HG02970 (cell line): ENCODE measurements at regions not wholly inside any gene's neighbourhood (a gene's known extent, or its start where the extent isn't known, plus 50 kb on each side); places are given as distances from the start of the nearest gene placed in this dataset.
"Not testable (repeated sequence)": the region's sequence is repeated elsewhere in the genome, so short reads cannot be mapped to it uniquely, and the experiment has no call there.

Experiments
- ATAC-seq: cut with Tn5 transposase; IDR thresholded peaks from one replicate; pipeline ENCODE4 v1.9.1; 2021; ENCODE audit warnings: mild to moderate bottlenecking, moderate library complexity, moderate number of reproducible peaks; ENCODE audit not compliant: unreplicated experiment, low FRiP score

GRCh38 chr3:15979900-15980299, 182.1 kb upstream of the ANKRD28 start:
- no peak for ATAC-seq

GRCh38 chr3:15982243-15982642, 184.5 kb upstream of the ANKRD28 start:
- no peak for ATAC-seq

- no peak for ATAC-seq
These were observed 185.0 kb upstream of the ANKRD28 start for GRCh38 chr3:15982667-15983196.

DNA sequence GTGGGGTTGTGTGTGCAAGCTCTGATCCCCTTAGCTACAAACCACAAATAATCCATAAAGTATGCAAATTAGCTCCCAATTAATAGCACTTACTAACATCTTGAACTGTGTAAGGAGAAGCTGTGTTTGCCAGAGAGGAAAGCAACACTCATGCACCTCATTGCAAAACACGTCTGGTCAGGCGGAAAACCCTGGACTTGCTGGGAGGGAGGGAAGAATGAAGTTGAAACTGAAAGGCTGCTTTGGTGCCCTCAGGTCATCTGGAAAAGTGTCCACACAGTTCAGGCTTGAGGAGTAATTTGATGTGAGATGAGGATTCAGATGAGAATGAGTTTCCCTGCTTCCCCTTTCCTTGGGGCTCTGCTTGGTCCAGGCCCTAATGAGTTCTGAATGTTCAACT, 185.5 kb upstream of the ANKRD28 start:
- ATAC-seq = no peak

GRCh38 chr3:15983693-15984092, 185.9 kb upstream of the ANKRD28 start:
- no peak for ATAC-seq

DNA sequence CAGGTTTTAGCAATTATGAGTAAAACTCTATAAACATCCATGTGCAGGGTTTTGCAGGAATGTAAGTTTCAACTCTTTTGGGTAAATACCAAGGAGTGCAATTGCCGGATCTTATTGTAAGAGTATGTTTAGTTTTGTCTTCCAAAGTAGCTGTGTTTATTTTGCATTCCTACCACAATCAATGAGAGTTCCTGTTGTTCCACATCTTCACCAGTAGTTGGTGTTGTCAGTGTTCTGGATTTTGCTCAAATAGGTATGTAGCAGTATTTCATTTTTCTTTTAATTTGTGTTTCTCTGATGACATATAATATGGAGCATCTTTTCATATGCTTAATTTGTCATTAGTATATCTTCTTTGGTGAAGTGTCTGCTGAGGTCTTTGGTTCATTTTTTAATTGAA, 185.1 kb upstream of the GALNT15 start:
- ATAC-seq = no peak

- not testable (repeated sequence) for ATAC-seq
These were observed 180.8 kb upstream of the GALNT15 start for GRCh38 chr3:15993660-15994059.

- not testable (repeated sequence) for ATAC-seq
These were observed 178.0 kb upstream of the GALNT15 start for GRCh38 chr3:15996496-15996895.

DNA sequence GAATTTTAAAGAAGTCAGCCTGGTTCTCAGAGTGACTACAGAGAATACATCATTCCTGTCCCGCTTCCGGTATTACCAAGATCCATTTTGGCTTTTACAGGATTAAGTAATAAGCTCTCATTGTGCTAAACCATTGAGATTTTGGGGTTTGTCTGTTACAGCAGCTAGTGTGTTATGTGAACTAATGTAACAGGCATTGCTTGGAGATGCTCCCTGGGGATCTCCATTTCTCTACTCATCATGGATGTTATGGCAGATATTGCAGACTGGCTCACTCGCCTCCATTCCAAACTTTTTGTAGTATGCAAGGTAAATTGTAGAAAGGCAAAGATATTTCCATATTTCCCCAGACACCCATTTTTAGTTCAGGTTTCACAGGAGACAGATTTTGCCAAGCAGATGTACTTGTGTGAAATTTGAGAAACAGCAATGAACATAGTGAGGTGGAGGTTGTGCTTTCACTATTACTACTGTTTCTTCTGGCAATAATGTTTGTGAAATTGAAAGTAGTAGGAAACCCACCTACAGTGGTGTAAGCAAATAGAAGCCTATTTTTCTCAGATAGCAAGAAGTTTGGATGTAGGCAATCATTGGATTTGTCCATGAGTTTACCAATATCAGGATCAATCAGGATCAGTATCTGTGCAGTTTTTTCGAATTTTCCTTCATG, 177.1 kb upstream of the GALNT15 start:
- no peak for ATAC-seq

DNA sequence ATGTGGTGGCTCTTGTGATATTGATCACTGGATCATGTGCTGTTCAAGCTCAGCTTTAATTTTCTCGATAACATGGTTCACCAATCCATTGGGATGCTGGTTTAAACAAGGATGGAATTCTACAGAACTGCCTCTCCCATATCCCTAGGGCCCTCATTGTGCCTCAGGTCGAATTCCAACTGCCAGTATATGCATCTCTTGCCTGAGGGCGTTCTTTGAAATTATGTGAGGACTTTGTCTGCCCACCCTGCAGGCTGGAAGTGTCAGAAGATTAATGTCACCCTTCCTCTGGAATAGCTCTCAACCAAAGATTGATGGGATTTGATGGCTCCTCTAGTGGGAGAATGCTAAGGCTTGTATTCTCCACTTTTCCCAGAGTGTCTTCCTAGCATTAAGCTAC, 175.6 kb upstream of the GALNT15 start:
- no peak for ATAC-seq

- ATAC-seq = no peak
These were observed 169.7 kb upstream of the GALNT15 start for GRCh38 chr3:16004812-16005211.

DNA sequence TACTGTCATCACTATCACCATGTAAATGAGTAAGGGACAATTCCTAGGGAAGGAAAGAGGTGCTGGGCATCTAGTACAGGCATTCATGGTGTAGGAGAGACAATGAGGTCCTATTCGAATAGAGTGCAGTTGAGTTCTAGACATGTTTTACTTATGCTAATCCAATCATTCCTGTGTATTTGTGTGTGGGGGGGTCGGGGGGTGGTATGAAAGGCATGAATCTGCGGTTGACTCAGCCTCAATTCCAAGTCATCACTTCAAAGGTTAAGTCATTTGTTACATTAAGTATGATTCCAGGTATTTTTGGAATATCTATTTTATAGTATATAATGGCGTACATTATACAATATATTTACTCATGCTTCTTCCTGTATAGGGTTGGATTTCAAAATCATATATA, 163.1 kb upstream of the GALNT15 start:
- ATAC-seq = no peak

DNA sequence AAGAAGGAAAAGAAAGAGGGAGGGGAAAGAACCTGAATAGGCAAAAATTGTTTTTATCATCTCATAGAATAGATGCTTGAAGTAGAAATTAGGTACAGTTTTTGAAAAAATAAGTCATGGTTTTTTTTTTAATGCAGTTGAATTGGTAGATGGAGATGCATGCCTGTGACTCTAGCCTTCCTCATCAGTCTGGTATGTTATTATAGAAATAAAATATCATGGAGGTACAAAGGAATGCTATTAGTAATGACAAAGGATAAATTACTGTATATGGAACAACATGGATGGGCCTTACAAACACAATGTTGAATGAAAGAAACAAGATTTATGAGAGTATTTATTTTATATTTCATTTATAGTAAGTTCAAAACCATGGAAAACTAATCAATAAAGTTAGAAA, 162.4 kb upstream of the GALNT15 start:
- no peak for ATAC-seq

- no peak for ATAC-seq
These were observed 160.9 kb upstream of the GALNT15 start for GRCh38 chr3:16013568-16013967.

- not testable (repeated sequence) for ATAC-seq
These were observed 152.7 kb upstream of the GALNT15 start for GRCh38 chr3:16021801-16022200.

DNA sequence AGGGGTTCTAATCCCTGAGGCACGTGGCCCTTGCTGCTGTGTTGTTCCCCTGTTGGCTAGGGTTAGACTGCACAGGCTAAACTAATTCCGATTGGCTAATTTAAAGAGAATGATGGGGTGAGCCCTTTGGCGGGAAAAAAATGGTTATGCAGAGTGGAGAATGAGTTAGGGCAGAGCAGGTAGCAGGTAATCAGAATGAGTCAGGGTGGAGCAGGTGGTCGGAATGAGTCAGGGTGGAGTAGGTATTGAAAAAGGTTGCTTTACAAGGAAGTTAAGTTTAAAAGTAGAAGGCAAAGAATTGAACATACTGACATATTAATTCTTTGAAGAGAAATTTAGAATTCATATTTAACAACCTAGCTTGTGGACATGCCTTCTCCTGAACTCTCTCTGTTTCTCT, 150.6 kb upstream of the GALNT15 start:
- not testable (repeated sequence) for ATAC-seq

- no peak for ATAC-seq
These were observed 149.9 kb upstream of the GALNT15 start for GRCh38 chr3:16024548-16024947.

- no peak for ATAC-seq
These were observed 147.7 kb upstream of the GALNT15 start for GRCh38 chr3:16026753-16027152.

- ATAC-seq = no peak
These were observed 145.9 kb upstream of the GALNT15 start for GRCh38 chr3:16028604-16029003.

- no peak for ATAC-seq
These were observed 144.1 kb upstream of the GALNT15 start for GRCh38 chr3:16030342-16030741.

DNA sequence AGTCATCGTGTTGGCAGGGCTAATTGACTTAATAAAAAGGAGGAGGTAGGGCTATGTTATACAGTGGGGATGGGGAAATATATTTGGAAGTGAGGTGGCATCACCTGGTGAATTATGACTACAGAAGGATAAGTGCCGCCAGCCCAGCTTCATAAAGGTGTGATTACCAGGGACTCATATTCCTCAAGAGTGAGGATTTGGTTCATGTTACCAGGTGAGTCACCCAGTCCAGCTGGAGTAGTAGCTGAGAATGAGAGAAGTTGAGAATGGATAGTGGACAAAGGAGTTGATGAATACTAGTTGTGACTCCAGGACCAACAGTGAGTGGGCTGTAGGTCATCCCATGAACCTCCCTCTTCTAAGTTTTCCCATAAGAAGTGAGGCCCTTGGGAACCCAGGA, 143.0 kb upstream of the GALNT15 start:
- no peak for ATAC-seq

- ATAC-seq = no peak
These were observed 140.4 kb upstream of the GALNT15 start for GRCh38 chr3:16033889-16034687.
